Mesenchymal stem cell (in vitro differentiated cells and primary cell): ENCODE measurements at regions not wholly inside any gene's neighbourhood (a gene's known extent, or its start where the extent isn't known, plus 50 kb on each side); places are given as distances from the start of the nearest gene placed in this dataset.

Experiments used
- DNase-seq: peaks from one replicate; pipeline ENCODE4 v3.0.0-alpha.2; 2013
- H2AFZ ChIP-seq: one replicate; pipeline ENCODE4 v1.6.1; 2013; ENCODE audit warnings: low read depth, mild to moderate bottlenecking, control low read depth, inconsistent platforms, low read length, moderate library complexity
- H2AK5ac ChIP-seq: 2 replicates; pipeline ENCODE4 v1.6.1; 2013; ENCODE audit warnings: low read length, moderate library complexity, mild to moderate bottlenecking, inconsistent platforms; ENCODE audit not compliant: severe bottlenecking
- H2BK120ac ChIP-seq: one replicate; pipeline ENCODE4 v1.6.1; 2013; ENCODE audit warnings: low read depth, mild to moderate bottlenecking, inconsistent platforms, low read length, moderate library complexity
- H2BK12ac ChIP-seq, 2 experiments: one replicate each; pipeline ENCODE4 v1.6.1; 2013; ENCODE audit warnings: inconsistent platforms in 2 of 2, low read length in 2 of 2, mild to moderate bottlenecking in 2 of 2, moderate library complexity in 2 of 2, control low read depth in 1 of 2
- H2BK15ac ChIP-seq: one replicate; pipeline ENCODE4 v1.6.1; 2013; ENCODE audit warnings: mild to moderate bottlenecking, low read depth, inconsistent platforms; ENCODE audit not compliant: poor library complexity, severe bottlenecking
- H2BK5ac ChIP-seq: 2 replicates; pipeline ENCODE4 v1.6.1; 2013; ENCODE audit warnings: low read depth, mild to moderate bottlenecking, low read length, control low read depth, inconsistent platforms; ENCODE audit not compliant: poor library complexity, severe bottlenecking
- H3K14ac ChIP-seq, 2 experiments: one replicate each; pipeline ENCODE4 v1.6.1; 2013; ENCODE audit warnings: inconsistent platforms in 2 of 2, low read length in 2 of 2, control low read depth in 1 of 2, mild to moderate bottlenecking in 1 of 2, moderate library complexity in 1 of 2
- H3K18ac ChIP-seq, 2 experiments: one replicate each; pipeline ENCODE4 v1.6.1; 2013; ENCODE audit warnings: inconsistent platforms in 2 of 2, low read length in 2 of 2, control low read depth in 1 of 2, low read depth in 1 of 2, mild to moderate bottlenecking in 1 of 2
- H3K23ac ChIP-seq, 2 experiments: one replicate each; pipeline ENCODE4 v1.6.1; 2013; ENCODE audit warnings: inconsistent platforms in 2 of 2, low read length in 2 of 2, mild to moderate bottlenecking in 2 of 2, moderate library complexity in 2 of 2, control low read depth in 1 of 2
- H3K27ac ChIP-seq: 2 replicates; pipeline ENCODE4 v1.5.1; 2013; ENCODE audit warnings: mild to moderate bottlenecking, moderate library complexity, low read length, control low read depth, inconsistent platforms; ENCODE audit not compliant: poor library complexity, severe bottlenecking
- H3K27me3 ChIP-seq, 2 experiments: 2 replicates each; pipeline versions ENCODE4 v1.6.1 to v1.7.0; 2013; ENCODE audit warnings: low read length in 2 of 2, mild to moderate bottlenecking in 2 of 2, moderate library complexity in 2 of 2, control low read depth in 1 of 2, inconsistent platforms in 1 of 2; ENCODE audit not compliant: control insufficient read depth in 1 of 2, insufficient read depth in 1 of 2
- H3K36me3 ChIP-seq, 2 experiments: 2 replicates each; pipeline versions ENCODE4 v1.6.1 to v1.7.0; 2013; ENCODE audit warnings: low read length in 2 of 2, control low read depth in 1 of 2, inconsistent platforms in 1 of 2, low read depth in 1 of 2, mild to moderate bottlenecking in 1 of 2; ENCODE audit not compliant: insufficient read depth in 2 of 2, control insufficient read depth in 1 of 2
- H3K4ac ChIP-seq, 2 experiments: one replicate each; pipeline ENCODE4 v1.6.1; 2013; ENCODE audit warnings: inconsistent platforms in 2 of 2, low read length in 2 of 2, mild to moderate bottlenecking in 2 of 2, moderate library complexity in 2 of 2, control low read depth in 1 of 2, low read depth in 1 of 2
- H3K4me1 ChIP-seq: 2 replicates; pipeline ENCODE4 v1.6.1; 2013; ENCODE audit warnings: low read depth, low read length, control low read depth; ENCODE audit not compliant: control insufficient read depth, insufficient read depth
- H3K4me2 ChIP-seq: 2 replicates; pipeline ENCODE4 v1.6.1; 2013; ENCODE audit warnings: low read length, mild to moderate bottlenecking, inconsistent platforms; ENCODE audit not compliant: poor library complexity, severe bottlenecking
- H3K4me3 ChIP-seq, 2 experiments: 2 replicates each; pipeline versions ENCODE4 v1.5.1 to v1.7.0; 2013; ENCODE audit warnings: low read length in 2 of 2, mild to moderate bottlenecking in 2 of 2, control low read depth in 1 of 2, low read depth in 1 of 2; ENCODE audit not compliant: insufficient read depth in 1 of 2
- H3K79me1 ChIP-seq: replicated peaks from 2 replicates; pipeline ENCODE4 v1.6.1; 2013; ENCODE audit warnings: mild to moderate bottlenecking, control low read depth, low read length, inconsistent platforms; ENCODE audit not compliant: poor library complexity, severe bottlenecking
- H3K9ac ChIP-seq: 2 replicates; pipeline ENCODE4 v1.7.0; 2013; ENCODE audit warnings: mild to moderate bottlenecking, low read length, moderate library complexity
- H3K9me3 ChIP-seq: 2 replicates; pipeline ENCODE4 v1.7.0; 2013; ENCODE audit warnings: mild to moderate bottlenecking, low read length; ENCODE audit not compliant: control insufficient read depth
- H4K8ac ChIP-seq: one replicate; pipeline ENCODE4 v1.6.1; 2013; ENCODE audit warnings: inconsistent platforms, mild to moderate bottlenecking, low read length, moderate library complexity
- H4K91ac ChIP-seq: one replicate; pipeline ENCODE4 v1.6.1; 2013; ENCODE audit warnings: mild to moderate bottlenecking, low read length, inconsistent platforms
- WGBS: methylation state at CpG from one replicate; pipeline ENCODE4 v1.1.7; 2013; ENCODE audit warnings: mixed read lengths; 5-methylcytosine and 5-hydroxymethylcytosine counted together

GRCh38 chr22:48173773-48174160 is 1411.3 kb downstream of the TBC1D22A start:
- WGBS: 42% methylated on average over 7 of the region's 7 CpGs
- Histone ChIP-seq H2BK120ac (no peak overlapping the region), H3K23ac (no peak overlapping the region), H3K4me2 (no peak overlapping the region), H3K9ac (no peak overlapping the region), H3K27me3 (no peaks in the 10 kb centered on the region), H4K8ac (no peak overlapping the region), H3K14ac (no peak overlapping the region), H2BK15ac (no peak overlapping the region), H4K91ac (no peak overlapping the region), H3K79me1 (no peaks in the 10 kb centered on the region), H2BK5ac (no peak overlapping the region), H3K4me1 (no peaks in the 10 kb centered on the region), H2BK12ac (no peak overlapping the region), H3K4me3 (no peak overlapping the region), H3K4ac (no peak overlapping the region), H2AK5ac (no peak overlapping the region), H3K27ac (no peak overlapping the region), H3K36me3 (no peaks in the 10 kb centered on the region), H3K9me3 (no peaks in the 10 kb centered on the region), H2AFZ (no peak overlapping the region), H3K18ac (no peak overlapping the region)
- DNase-seq: no peak

GRCh38 chr22:48173061-48173772 is 1410.8 kb downstream of the TBC1D22A start:
- Histone ChIP-seq H2BK120ac (no peak overlapping the region), H3K9me3 (no peaks in the 10 kb centered on the region), H3K23ac (no peak overlapping the region), H2AK5ac (no peak overlapping the region), H2BK5ac (no peak overlapping the region), H3K27ac (no peak overlapping the region), H3K14ac (no peak overlapping the region), H3K4me3 (no peak overlapping the region), H3K18ac (no peak overlapping the region), H2BK12ac (no peak overlapping the region), H3K4me1 (no peaks in the 10 kb centered on the region), H3K4me2 (no peak overlapping the region), H3K79me1 (no peaks in the 10 kb centered on the region), H2AFZ (no peak overlapping the region), H2BK15ac (no peak overlapping the region), H3K36me3 (no peaks in the 10 kb centered on the region), H3K9ac (no peak overlapping the region), H4K8ac (no peak overlapping the region), H3K27me3 (no peaks in the 10 kb centered on the region), H4K91ac (no peak overlapping the region), H3K4ac (no peak overlapping the region)
- DNase-seq: no peak
- WGBS: 77% methylated on average over 19 of the region's 19 CpGs

GRCh38 chr22:48171271-48171691 is 1408.8 kb downstream of the TBC1D22A start:
- H3K4me3 ChIP-seq: no peak overlapping the region
- no peak overlapping the region for H3K18ac ChIP-seq
- H3K9ac ChIP-seq: no peak overlapping the region
- H3K4me1 ChIP-seq: no peaks in the 10 kb centered on the region
- no peak overlapping the region for H2BK12ac ChIP-seq
- no peaks in the 10 kb centered on the region for H3K9me3 ChIP-seq
- H4K8ac ChIP-seq: no peak overlapping the region
- H3K4ac ChIP-seq: no peak overlapping the region
- H2BK5ac ChIP-seq: no peak overlapping the region
- H3K27me3 ChIP-seq: no peaks in the 10 kb centered on the region
- no peak for DNase-seq
- no peak overlapping the region for H3K23ac ChIP-seq
- no peaks in the 10 kb centered on the region for H3K79me1 ChIP-seq
- H3K27ac ChIP-seq: no peak overlapping the region
- no peak overlapping the region for H4K91ac ChIP-seq
- 31% methylated on average over 7 of the region's 7 CpGs for WGBS
- H2BK15ac ChIP-seq: no peak overlapping the region
- H2BK120ac ChIP-seq: no peak overlapping the region
- no peak overlapping the region for H3K4me2 ChIP-seq
- no peak overlapping the region for H3K14ac ChIP-seq
- no peaks in the 10 kb centered on the region for H3K36me3 ChIP-seq
- H2AFZ ChIP-seq: no peak overlapping the region
- no peak overlapping the region for H2AK5ac ChIP-seq

- H4K91ac ChIP-seq: no peak overlapping the region
- H4K8ac ChIP-seq: no peak overlapping the region
- H3K36me3 ChIP-seq: no peaks in the 10 kb centered on the region
- DNase-seq: no peak
- H3K4me2 ChIP-seq: no peak overlapping the region
- no peak overlapping the region for H2AK5ac ChIP-seq
- no peaks in the 10 kb centered on the region for H3K4me1 ChIP-seq
- H3K9me3 ChIP-seq: no peaks in the 10 kb centered on the region
- no peaks in the 10 kb centered on the region for H3K27me3 ChIP-seq
- H3K18ac ChIP-seq: no peak overlapping the region
- H2BK5ac ChIP-seq: no peak overlapping the region
- no peak overlapping the region for H3K4ac ChIP-seq
- H3K4me3 ChIP-seq: no peak overlapping the region
- no peaks in the 10 kb centered on the region for H3K79me1 ChIP-seq
- H2BK15ac ChIP-seq: no peak overlapping the region
- H2BK12ac ChIP-seq: no peak overlapping the region
- no peak overlapping the region for H3K27ac ChIP-seq
- no peak overlapping the region for H2BK120ac ChIP-seq
- no peak overlapping the region for H3K23ac ChIP-seq
- no peak overlapping the region for H2AFZ ChIP-seq
- H3K14ac ChIP-seq: no peak overlapping the region
- H3K9ac ChIP-seq: no peak overlapping the region
- 70% methylated on average over 3 of the region's 4 CpGs for WGBS
Measured at GRCh38 chr22:48169227-48169626, 1406.8 kb downstream of the TBC1D22A start.
